C4-2B (cell line): ENCODE measurements at regions not wholly inside any gene's neighbourhood (a gene's known extent, or its start where the extent isn't known, plus 50 kb on each side); places are given as distances from the start of the nearest gene placed in this dataset.

ENCODE experiments used
- CTCF ChIP-seq: fragments of 450-650 bp; conservative IDR thresholded peaks from 2 replicates; pipeline ENCODE4 v1.5.1; 2017; ENCODE audit warnings: mild to moderate bottlenecking
- ZFX ChIP-seq: fragments of 450-650 bp; IDR thresholded peaks from 2 replicates; pipeline ENCODE4 v1.6.1; 2017

- no peak for TF ChIP-seq CTCF
- TF ChIP-seq ZFX: no peak
These were observed 518.8 kb downstream of the IRX1 start for GRCh38 chr5:4114452-4114851.
